ENCODE measurements at regions not wholly inside any gene's neighbourhood (a gene's known extent, or its start where the extent isn't known, plus 50 kb on each side); places are given as distances from the start of the nearest gene placed in this dataset.

- TF ChIP-seq CTCF (IDR thresholded peaks at IDR 0.05; ENCODE audit: low read depth, low read length): no peak
- no peak overlapping the region for H3K27ac ChIP-seq
- DNase-seq: no peak
- H3K9me3 ChIP-seq (ENCODE audit: severe bottlenecking): no peaks in the 10 kb centered on the region
- no peaks in the 10 kb centered on the region for H3K27me3 ChIP-seq (ENCODE audit: insufficient read depth, low read depth, severe bottlenecking)
- no peaks in the 10 kb centered on the region for H3K36me3 ChIP-seq
- H3K4me3 ChIP-seq (ENCODE audit: low read depth, low read length): no peak overlapping the region
Measured at GRCh38 chr16:82363026-82363816, 193.2 kb upstream of the MPHOSPH6 start.

GRCh38 chr16:82361885-82362284 lies 191.9 kb upstream of the MPHOSPH6 start:
- Histone ChIP-seq H3K27me3 (ENCODE audit: insufficient read depth, low read depth, severe bottlenecking) (no peaks in the 10 kb centered on the region), H3K36me3 (no peaks in the 10 kb centered on the region), H3K9me3 (ENCODE audit: severe bottlenecking) (no peaks in the 10 kb centered on the region), H3K4me3 (ENCODE audit: low read depth, low read length) (no peak overlapping the region), H3K27ac (no peak overlapping the region)
- DNase-seq: no peak
- TF ChIP-seq CTCF (IDR thresholded peaks at IDR 0.05; ENCODE audit: low read depth, low read length): no peak

- H3K9me3 ChIP-seq (ENCODE audit: severe bottlenecking): no peaks in the 10 kb centered on the region
- H3K27ac ChIP-seq: no peak overlapping the region
- H3K4me3 ChIP-seq (ENCODE audit: low read depth, low read length): no peak overlapping the region
- TF ChIP-seq CTCF (IDR thresholded peaks at IDR 0.05; ENCODE audit: low read depth, low read length): no peak
- H3K27me3 ChIP-seq (ENCODE audit: insufficient read depth, low read depth, severe bottlenecking): no peaks in the 10 kb centered on the region
- H3K36me3 ChIP-seq: no peaks in the 10 kb centered on the region
- no peak for DNase-seq
Measured at GRCh38 chr16:82360024-82360783, 190.2 kb upstream of the MPHOSPH6 start.

GRCh38 chr16:82358606-82359221 lies 188.7 kb upstream of the MPHOSPH6 start:
- Histone ChIP-seq H3K9me3 (ENCODE audit: severe bottlenecking) (no peaks in the 10 kb centered on the region), H3K4me3 (ENCODE audit: low read depth, low read length) (no peak overlapping the region), H3K36me3 (no peaks in the 10 kb centered on the region), H3K27me3 (ENCODE audit: insufficient read depth, low read depth, severe bottlenecking) (no peaks in the 10 kb centered on the region), H3K27ac (no peak overlapping the region)
- no peak for TF ChIP-seq CTCF (IDR thresholded peaks at IDR 0.05; ENCODE audit: low read depth, low read length)
- no peak for DNase-seq

- Histone ChIP-seq H3K27ac (no peak overlapping the region), H3K27me3 (ENCODE audit: insufficient read depth, low read depth, severe bottlenecking) (no peaks in the 10 kb centered on the region), H3K36me3 (no peaks in the 10 kb centered on the region), H3K9me3 (ENCODE audit: severe bottlenecking) (no peaks in the 10 kb centered on the region), H3K4me3 (ENCODE audit: low read depth, low read length) (no peak overlapping the region)
- no peak for DNase-seq
- no peak for TF ChIP-seq CTCF (IDR thresholded peaks at IDR 0.05; ENCODE audit: low read depth, low read length)
Measured at GRCh38 chr16:82358161-82358560, 188.1 kb upstream of the MPHOSPH6 start.
